Colonic mucosa (tissue), 4 donors: ENCODE measurements at regions not wholly inside any gene's neighbourhood (a gene's known extent, or its start where the extent isn't known, plus 50 kb on each side); places are given as distances from the start of the nearest gene placed in this dataset.

ENCODE experiments used
- DNase-seq: peaks from one replicate; pipeline ENCODE4 v3.0.0-alpha.2; 2020
- H3K27ac ChIP-seq: fragments of 200-600 bp; one replicate; pipeline ENCODE4 v1.8.0; 2021
- H3K27me3 ChIP-seq: fragments of 200-600 bp; one replicate; pipeline ENCODE4 v1.8.0; 2021
- H3K36me3 ChIP-seq: fragments of 200-600 bp; one replicate; pipeline ENCODE4 v1.8.0; 2021
- H3K4me1 ChIP-seq: fragments of 200-600 bp; one replicate; pipeline ENCODE4 v1.8.0; 2021; ENCODE audit warnings: mild to moderate bottlenecking
- H3K4me3 ChIP-seq: fragments of 200-600 bp; one replicate; pipeline ENCODE4 v1.8.0; 2021
- H3K9ac ChIP-seq, 2 donors: one replicate each; pipeline ENCODE4 v1.7.0; 2013; ENCODE audit warnings: control low read depth in 2 of 2, low read depth in 2 of 2, low read length in 2 of 2
- H3K9me3 ChIP-seq: fragments of 200-600 bp; one replicate; pipeline ENCODE4 v1.8.0; 2021
- intact Hi-C: fragments of 100-400 bp; cut with DNase I; formaldehyde crosslinking; loops from one replicate; pipeline ENCODE4 v1.14.1; 2022
- TF ChIP-seq, protein P1 (sequence below): fragments of 200-600 bp; IDR thresholded peaks from one replicate; pipeline ENCODE4 v1.8.0; 2022; ENCODE audit warnings: antibody characterized with exemption, mild to moderate bottlenecking
- donor health status: healthy.
- donor health status: DM: no; HTN: no; CAD: no.
- donor health status: DM: no; HTN: no; CAD: no.

GRCh38 chr13:58978331-58978730, 1185.4 kb downstream of the DIAPH3 start:
- no peak overlapping the region for H3K4me3 ChIP-seq
- H3K9ac ChIP-seq = no peak overlapping the region
- H3K4me1 ChIP-seq = no peaks in the 10 kb centered on the region
- no peak overlapping the region for H3K27ac ChIP-seq
- H3K9me3 ChIP-seq = no peaks in the 10 kb centered on the region
- no peaks in the 10 kb centered on the region for H3K27me3 ChIP-seq
- intact Hi-C loops = no loop called here
- no peaks in the 10 kb centered on the region for H3K36me3 ChIP-seq
- no peak for DNase-seq
- TF ChIP-seq, protein P1, sequence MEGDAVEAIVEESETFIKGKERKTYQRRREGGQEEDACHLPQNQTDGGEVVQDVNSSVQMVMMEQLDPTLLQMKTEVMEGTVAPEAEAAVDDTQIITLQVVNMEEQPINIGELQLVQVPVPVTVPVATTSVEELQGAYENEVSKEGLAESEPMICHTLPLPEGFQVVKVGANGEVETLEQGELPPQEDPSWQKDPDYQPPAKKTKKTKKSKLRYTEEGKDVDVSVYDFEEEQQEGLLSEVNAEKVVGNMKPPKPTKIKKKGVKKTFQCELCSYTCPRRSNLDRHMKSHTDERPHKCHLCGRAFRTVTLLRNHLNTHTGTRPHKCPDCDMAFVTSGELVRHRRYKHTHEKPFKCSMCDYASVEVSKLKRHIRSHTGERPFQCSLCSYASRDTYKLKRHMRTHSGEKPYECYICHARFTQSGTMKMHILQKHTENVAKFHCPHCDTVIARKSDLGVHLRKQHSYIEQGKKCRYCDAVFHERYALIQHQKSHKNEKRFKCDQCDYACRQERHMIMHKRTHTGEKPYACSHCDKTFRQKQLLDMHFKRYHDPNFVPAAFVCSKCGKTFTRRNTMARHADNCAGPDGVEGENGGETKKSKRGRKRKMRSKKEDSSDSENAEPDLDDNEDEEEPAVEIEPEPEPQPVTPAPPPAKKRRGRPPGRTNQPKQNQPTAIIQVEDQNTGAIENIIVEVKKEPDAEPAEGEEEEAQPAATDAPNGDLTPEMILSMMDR = no peak

DNA sequence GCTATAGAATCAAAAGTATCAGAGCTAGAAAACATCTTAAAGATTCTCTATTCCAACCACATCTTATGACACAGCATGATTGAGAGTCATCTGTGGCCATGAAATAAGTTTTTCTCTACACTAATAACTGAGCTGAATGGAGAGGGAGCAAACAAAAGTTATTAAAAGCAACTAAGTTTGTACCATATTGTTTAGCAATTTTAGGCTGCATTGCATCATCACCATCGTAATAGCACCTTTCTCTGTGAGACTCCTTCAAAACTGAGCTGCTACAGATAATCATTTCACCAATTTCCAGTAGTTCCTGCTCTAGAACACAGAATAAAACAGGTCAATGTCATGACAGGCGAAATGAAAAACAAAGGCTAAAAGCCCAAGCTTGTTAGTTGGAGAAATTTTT, 1183.9 kb downstream of the DIAPH3 start:
- Histone ChIP-seq H3K27ac (no peak overlapping the region), H3K9me3 (no peaks in the 10 kb centered on the region), H3K4me3 (no peak overlapping the region), H3K36me3 (no peaks in the 10 kb centered on the region), H3K27me3 (no peaks in the 10 kb centered on the region), H3K9ac (no peak overlapping the region), H3K4me1 (no peaks in the 10 kb centered on the region)
- intact Hi-C loops = no loop called here
- DNase-seq = no peak
- TF ChIP-seq, protein P1 = no peak

GRCh38 chr13:58985845-58986244, 1177.9 kb downstream of the DIAPH3 start:
- Histone ChIP-seq H3K27me3 (no peaks in the 10 kb centered on the region), H3K4me1 (no peaks in the 10 kb centered on the region), H3K9me3 (no peaks in the 10 kb centered on the region), H3K4me3 (no peak overlapping the region), H3K36me3 (no peaks in the 10 kb centered on the region), H3K27ac (no peak overlapping the region), H3K9ac (no peak overlapping the region)
- intact Hi-C loops = no loop called here
- TF ChIP-seq, protein P1 = no peak
- no peak for DNase-seq

DNA sequence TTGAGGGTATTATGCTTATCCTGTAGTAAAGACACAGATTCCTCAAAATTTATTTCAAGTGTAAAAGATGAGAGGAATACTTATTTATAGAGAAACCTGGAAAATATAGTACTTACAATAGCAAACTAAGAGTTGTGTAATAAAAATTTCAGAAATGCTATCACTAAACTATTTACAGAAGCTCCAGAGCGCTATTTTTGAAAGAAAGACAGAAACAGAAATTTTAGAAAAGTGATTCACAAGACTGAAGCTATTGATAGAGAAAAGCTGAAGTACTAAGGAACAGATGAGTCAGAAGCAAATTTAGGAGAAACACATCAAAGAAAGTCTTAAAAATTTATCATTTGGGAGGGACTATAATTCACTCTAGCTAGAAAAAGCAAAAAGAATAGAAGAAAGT, 1174.2 kb downstream of the DIAPH3 start:
- intact Hi-C loops = no loop called here
- no peak overlapping the region for H3K9ac ChIP-seq
- H3K27ac ChIP-seq = no peak overlapping the region
- H3K36me3 ChIP-seq = no peaks in the 10 kb centered on the region
- no peak overlapping the region for H3K4me3 ChIP-seq
- peaks cover 4% of the 10 kb centered on the region for H3K9me3 ChIP-seq
- TF ChIP-seq, protein P1 = no peak
- H3K27me3 ChIP-seq = no peaks in the 10 kb centered on the region
- H3K4me1 ChIP-seq = no peaks in the 10 kb centered on the region
- no peak for DNase-seq

GRCh38 chr13:58991826-58992477, 1171.8 kb downstream of the DIAPH3 start:
- H3K4me3 ChIP-seq = no peak overlapping the region
- no peaks in the 10 kb centered on the region for H3K36me3 ChIP-seq
- H3K27me3 ChIP-seq = no peaks in the 10 kb centered on the region
- H3K27ac ChIP-seq = no peak overlapping the region
- TF ChIP-seq, protein P1 = no peak
- H3K9me3 ChIP-seq = peaks cover 4% of the 10 kb centered on the region
- intact Hi-C loops = no loop called here
- no peak for DNase-seq
- H3K4me1 ChIP-seq = no peaks in the 10 kb centered on the region
- no peak overlapping the region for H3K9ac ChIP-seq
